Stimulated activated CD4-positive, alpha-beta T cell treated with anti-CD3 and anti-CD28 coated beads, Interleukin-1b, Interleukin-23, amount 100 ng/mL, for 4 hours (primary cell): ENCODE measurements at regions not wholly inside any gene's neighbourhood (a gene's known extent, or its start where the extent isn't known, plus 50 kb on each side); places are given as distances from the start of the nearest gene placed in this dataset.

Source experiments
- DNase-seq, 2 donors: peaks; one replicate each; pipeline ENCODE4 v3.0.0-alpha.2; 2020; ENCODE audit warnings: low read depth in 2 of 2

DNA sequence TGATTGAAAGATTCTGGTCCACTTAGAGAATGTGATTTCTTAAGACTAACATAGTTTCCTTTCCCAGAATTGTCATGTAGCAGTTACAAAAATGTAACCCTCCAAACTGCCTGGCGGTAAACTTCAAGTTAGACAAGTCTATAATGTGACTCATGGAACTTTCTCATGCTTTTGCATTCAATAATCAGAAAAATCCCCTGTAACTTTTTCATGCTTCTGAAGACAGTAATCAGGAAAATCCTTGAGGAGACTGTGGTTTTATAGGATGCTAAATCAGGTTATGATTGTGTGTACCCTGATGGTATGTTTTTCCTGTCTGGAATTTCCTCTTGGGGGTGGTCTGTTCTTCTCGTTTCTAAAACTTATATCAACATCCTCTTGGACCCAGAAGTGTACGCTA lies 74.0 kb upstream of the RARB start:
- no peak for DNase-seq

DNA sequence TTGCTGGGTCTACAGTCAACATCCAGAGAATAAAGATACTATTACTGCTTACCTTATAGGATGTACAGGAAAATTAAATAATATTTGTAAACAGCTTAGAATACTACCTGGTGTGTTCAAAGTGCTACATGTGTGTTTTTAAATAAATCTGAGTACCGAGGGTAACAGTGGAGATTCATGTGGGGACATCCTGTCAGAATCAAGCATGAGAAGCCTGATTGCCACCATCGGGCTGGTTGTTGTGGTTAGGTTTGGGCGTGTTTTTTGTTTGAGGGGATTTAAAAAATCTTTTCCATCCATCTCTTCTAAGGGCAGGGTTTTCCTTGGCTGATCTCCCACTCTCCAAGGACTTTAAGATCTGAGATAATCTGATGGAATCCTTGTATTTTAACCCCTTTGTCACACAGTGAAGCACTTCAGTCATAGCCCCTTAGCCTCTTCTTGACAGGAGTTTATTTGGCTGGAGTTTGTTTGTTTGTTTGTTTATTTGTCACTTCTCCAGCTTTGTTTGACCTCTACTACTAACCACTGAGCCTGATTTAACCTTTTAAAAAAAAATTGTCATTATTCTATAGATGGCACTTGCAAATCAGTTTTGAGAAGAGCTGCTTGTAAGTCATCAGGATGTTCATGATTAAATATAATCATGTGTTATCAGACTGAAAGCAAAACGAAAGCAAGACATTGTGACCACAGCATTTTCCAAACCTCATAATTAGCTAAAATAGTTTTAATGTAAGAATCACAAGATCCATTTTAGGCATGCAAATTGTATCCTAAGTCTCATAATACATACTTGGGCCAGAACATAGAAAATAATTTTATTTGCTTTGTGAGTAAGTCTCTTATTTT lies 72.8 kb upstream of the RARB start:
- DNase-seq = no peak

DNA sequence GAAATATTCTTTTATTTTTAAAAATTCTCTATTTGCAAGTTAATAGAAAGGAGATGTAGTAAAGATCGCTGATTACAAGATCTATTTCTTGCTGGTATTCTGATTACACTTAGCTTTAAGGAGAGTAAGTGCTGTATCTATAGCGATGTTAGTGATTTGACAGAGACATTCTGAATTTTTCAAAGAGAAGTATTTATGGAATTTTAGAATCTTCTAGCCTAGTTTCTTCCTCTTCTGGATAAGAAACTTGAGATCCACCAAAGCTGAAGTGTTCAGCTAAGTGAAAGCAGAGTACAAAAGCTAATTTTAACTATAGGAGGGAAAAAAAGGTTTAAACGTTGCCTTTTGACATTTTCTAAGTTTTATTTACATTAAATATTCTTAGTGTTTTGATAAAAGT lies 72.1 kb upstream of the RARB start:
- DNase-seq = no peak

DNA sequence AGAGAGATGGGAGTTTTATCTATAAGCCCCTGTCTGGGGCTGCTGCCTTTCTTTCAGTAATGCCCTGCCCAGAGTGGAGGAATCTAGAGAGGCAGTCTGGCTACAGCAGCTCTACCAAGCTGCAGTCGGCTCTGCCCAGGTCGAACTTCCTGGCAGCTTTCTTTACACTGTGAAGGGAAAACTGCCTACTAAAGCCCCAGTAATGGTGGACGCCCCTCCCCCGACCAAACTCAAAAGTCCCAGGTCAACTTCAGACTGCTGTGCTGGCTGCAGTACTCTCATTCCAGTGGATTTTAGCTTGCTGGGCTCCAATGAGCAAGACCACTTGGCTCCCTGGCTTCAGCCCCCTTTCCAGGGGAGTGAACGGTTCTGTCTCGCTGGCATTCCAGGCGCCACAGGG lies 65.9 kb upstream of the RARB start:
- no peak for DNase-seq

- DNase-seq = no peak
These were observed 62.4 kb upstream of the RARB start for GRCh38 chr3:25365636-25366035.

DNA sequence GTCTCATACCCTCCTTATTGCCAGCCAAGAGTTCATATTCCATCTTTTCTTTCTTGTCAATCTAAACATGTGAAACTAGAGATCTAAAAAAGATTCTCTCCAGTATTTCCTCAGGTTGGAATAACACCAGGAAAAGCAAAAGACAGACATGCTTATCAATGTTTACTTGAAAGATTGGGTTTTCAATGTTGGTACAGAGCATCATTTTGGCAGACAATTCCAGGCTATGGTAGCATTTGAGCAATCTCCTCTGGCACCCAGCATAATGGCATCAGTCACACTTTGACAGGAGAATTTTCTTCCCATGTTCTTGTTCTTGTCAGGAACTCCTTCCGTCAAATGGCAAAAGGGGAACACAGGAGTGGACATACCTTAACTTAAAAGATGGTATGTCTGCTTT lies 61.0 kb upstream of the RARB start:
- no peak for DNase-seq

DNA sequence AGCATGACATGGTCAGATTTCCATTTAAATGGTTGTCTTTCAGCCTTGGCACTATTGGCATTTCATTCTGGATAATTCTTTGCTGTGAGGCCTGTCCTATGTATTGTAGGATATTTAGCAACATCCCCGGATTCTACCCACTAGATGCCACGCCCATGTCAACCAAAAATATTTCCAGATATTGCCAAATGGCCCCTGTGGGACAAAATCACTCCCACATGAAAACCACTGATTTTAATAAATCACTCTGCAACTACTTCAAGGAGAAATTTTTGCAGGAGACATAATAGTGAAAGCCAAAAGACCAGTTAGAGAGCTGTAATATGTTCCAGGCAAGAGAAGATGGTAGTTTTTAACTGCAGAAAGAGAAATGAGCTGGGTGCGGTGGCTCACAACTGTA lies 55.9 kb upstream of the RARB start:
- DNase-seq = no peak

DNA sequence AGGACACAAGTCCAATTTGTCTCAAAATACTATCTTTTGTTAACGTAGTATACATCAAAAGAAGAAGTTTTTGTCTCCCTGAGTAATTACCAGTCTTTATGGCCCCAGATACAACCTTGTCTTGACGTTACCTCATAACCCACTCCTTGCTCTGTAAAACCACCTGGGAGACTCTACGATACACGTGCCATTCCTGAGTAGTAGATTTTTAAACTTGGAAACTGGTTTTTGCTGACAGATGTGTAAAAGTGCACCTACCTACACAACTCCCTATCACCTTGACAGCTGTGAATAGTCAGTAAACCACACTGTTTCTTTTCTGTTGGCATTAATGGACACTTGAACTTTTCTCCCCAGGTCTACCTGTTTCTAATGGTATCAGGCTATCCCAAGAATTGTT lies 51.7 kb upstream of the RARB start:
- no peak for DNase-seq

- DNase-seq = no peak
These were observed 51.0 kb upstream of the RARB start for GRCh38 chr3:25377042-25377441.
